ENCODE measurements at regions not wholly inside any gene's neighbourhood (a gene's known extent, or its start where the extent isn't known, plus 50 kb on each side); places are given as distances from the start of the nearest gene placed in this dataset.

GRCh38 chr17:77834170-77835115 is 124.1 kb upstream of the TNRC6C start:
- TF ChIP-seq POLR2A (IDR thresholded peaks at IDR 0.05; ENCODE audit: low read depth) (no peak), CTCF (IDR thresholded peaks at IDR 0.05) (no peak), POLR2AphosphoS5 (IDR thresholded peaks at IDR 0.05) (no peak)
